HL-60 (cell line): ENCODE measurements at regions not wholly inside any gene's neighbourhood (a gene's known extent, or its start where the extent isn't known, plus 50 kb on each side); places are given as distances from the start of the nearest gene placed in this dataset.

Experiments used
- DNase-seq, 2 experiments: peaks; one replicate each; pipeline ENCODE4 v3.0.0-alpha.2; 2010 to 2020; ENCODE audit warnings: low read depth in 1 of 2, low spot score in 1 of 2
- H3K27ac ChIP-seq: fragments of 250-450 bp; sonication (Bioruptor Pico); replicated peaks from 2 replicates; pipeline ENCODE4 v1.5.1; 2020; ENCODE audit warnings: mild to moderate bottlenecking, moderate library complexity
- H3K27me3 ChIP-seq: fragments of 250-450 bp; sonication (Bioruptor Pico); 2 replicates; pipeline ENCODE4 v1.5.1; 2021; ENCODE audit warnings: mild to moderate bottlenecking, moderate library complexity; ENCODE audit not compliant: insufficient read depth, poor library complexity, severe bottlenecking
- H3K4me3 ChIP-seq: replicated peaks from 2 replicates; pipeline ENCODE4 v1.5.1; 2011; ENCODE audit warnings: mild to moderate bottlenecking, control low read depth, low read length; ENCODE audit not compliant: insufficient read depth
- CTCF ChIP-seq: IDR thresholded peaks from one replicate; pipeline ENCODE4 v1.5.1; 2011; ENCODE audit warnings: low read length, control low read depth, inconsistent platforms; ENCODE audit not compliant: insufficient read depth
- GABPA ChIP-seq: IDR thresholded peaks from 2 replicates; pipeline ENCODE4 v1.6.1; 2012; ENCODE audit warnings: low read depth
- POLR2AphosphoS5 ChIP-seq: IDR thresholded peaks from 2 replicates; pipeline ENCODE4 v1.6.1; 2012; ENCODE audit warnings: low read depth
- REST ChIP-seq: IDR thresholded peaks from 2 replicates; pipeline ENCODE4 v1.6.1; 2012; ENCODE audit warnings: low read depth; ENCODE audit not compliant: insufficient replicate concordance
- SPI1 ChIP-seq: IDR thresholded peaks from 2 replicates; pipeline ENCODE4 v1.6.1; 2012; ENCODE audit warnings: low read depth, mild to moderate bottlenecking, borderline replicate concordance

DNA sequence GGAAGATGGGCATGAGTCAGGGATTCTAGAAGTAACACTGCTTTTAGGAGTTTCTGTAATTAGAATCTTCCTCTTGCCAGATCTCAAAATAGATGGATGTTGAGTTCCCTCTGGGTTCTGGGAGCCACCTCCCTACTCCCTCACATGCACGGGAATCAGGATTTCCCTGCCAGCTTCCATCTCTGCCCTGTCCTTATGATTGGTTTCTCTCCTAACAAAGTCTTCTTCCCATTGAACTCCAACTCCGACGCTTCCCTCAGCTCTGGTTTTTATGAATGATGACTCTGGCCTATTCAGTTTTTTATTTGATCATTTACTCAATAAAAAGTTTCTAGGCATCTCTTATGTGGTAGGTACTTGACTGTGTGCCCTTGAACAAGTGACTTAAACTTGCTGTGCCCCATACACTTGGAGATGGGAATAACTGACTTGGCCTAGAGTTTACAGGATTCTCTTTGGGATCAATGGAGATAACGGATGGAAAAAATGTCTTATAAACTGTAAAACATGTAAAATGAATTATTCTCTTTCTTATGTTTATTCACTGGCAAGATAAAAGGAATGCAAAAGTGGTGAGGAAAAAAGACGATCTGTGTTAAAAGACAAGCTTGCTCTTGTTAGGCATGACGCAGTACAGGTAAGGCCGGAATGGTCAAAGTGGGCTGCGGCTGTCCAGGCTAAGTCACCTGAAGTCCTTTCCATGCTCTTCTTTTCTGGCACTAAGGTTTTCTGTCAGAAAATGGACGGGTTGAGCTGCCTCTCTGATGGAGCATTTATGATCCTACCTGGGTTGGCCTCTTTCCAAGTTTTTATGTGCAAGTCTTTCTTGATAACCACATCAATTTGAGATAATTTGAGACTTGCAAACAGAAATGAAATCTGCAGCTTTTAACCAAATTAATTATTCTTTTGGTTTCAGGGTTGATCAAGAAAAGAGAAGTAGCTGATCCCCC lies 199.6 kb downstream of the MYCN start:
- TF ChIP-seq SPI1 (no peak), GABPA (no peak), CTCF (no peak), POLR2AphosphoS5 (no peak), REST (no peak)
- H3K4me3 ChIP-seq, result no peak overlapping the region
- no peaks in the 10 kb centered on the region for H3K27me3 ChIP-seq
- no peak overlapping the region for H3K27ac ChIP-seq
- no peak for DNase-seq

DNA sequence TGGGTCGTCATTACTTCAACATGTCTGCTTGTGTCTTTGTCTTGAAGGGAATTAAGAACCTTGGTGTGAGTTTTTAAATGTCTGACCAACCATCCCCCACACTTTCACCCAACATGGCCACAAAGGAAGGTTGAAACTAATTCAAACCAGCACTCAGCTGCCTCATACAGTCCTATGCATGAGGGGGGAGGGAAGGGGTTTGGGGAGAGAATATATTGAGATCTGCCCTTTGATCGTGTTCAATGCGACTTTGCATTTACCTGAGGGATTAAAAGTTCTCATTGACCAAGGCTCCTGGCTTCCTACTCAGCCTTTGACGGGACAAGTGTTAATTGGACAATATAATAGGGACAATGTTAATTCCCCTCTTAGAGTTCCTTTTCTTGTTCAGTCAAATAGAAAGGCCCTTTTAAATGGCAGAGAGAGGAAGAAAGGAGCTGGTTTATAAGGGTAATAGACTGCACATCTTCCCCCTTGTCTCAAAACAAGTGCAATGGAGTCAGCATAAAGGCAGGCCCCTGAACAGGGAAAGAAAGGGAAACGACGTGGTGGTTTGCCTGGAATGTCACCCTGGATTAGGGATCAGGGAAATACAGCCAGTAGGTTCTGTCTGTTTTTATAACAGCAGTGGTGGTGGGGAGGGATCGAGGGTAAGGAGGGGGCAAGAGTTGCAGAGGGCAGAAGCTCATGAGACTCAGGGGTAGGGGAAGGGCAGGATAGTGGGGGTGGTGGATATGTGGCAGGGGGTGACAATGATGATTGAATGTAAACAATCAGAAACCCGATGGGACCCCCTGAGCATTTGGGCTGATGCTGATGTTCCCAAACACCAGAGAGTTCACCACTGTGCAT lies 198.7 kb downstream of the MYCN start:
- DNase-seq, result no peak
- no peaks in the 10 kb centered on the region for H3K27me3 ChIP-seq
- TF ChIP-seq SPI1, result no peak
- TF ChIP-seq REST, result no peak
- no peak for TF ChIP-seq CTCF
- no peak for TF ChIP-seq POLR2AphosphoS5
- TF ChIP-seq GABPA, result no peak

GRCh38 chr2:16137080-16137755 lies 196.9 kb downstream of the MYCN start:
- Histone ChIP-seq H3K27me3 (no peaks in the 10 kb centered on the region), H3K27ac (no peak overlapping the region), H3K4me3 (no peak overlapping the region)
- no peak for TF ChIP-seq SPI1
- no peak for TF ChIP-seq CTCF
- TF ChIP-seq GABPA, result no peak
- no peak for TF ChIP-seq POLR2AphosphoS5
- no peak for TF ChIP-seq REST
- no peak for DNase-seq

More for the DNA sequence above, 198.7 kb downstream of the MYCN start:
- Histone ChIP-seq H3K4me3 (no peak overlapping the region), H3K27ac (no peak overlapping the region)
